ENCODE measurements at regions not wholly inside any gene's neighbourhood (a gene's known extent, or its start where the extent isn't known, plus 50 kb on each side); places are given as distances from the start of the nearest gene placed in this dataset.

DNA sequence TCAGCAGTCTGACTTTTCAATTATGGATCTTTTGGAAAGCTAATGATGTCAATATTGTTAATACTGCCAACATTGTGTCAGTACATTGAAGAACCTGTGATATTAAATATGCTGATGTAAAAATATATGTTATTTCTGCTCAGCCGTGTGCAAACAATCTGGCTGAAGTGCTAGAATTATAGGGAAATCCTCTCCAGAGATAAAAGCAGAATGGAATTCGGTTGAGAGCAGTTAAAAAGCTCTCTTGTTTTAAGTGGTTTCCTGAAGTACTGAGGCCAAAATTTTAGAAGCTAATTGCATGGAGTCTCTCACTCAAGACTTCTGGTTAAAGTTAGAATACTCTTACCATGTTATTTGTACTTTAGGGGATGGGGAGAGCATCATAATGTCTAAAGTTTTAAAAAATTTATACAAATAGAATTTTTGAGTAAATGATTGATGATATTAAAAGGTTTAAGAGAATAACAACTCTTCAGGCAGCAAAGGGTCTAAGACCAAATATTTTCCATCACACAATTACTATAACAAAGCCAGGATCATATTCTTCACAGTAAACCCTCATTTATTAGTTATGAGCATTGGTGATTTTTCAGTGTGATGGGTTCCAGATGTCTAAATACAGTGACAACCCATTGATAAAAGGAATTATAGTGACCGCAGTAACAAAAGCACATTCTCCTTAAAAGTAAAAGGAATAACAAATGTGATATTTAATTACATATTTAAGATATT is 834.2 kb upstream of the CXADR start:
- TF ChIP-seq, protein P1, sequence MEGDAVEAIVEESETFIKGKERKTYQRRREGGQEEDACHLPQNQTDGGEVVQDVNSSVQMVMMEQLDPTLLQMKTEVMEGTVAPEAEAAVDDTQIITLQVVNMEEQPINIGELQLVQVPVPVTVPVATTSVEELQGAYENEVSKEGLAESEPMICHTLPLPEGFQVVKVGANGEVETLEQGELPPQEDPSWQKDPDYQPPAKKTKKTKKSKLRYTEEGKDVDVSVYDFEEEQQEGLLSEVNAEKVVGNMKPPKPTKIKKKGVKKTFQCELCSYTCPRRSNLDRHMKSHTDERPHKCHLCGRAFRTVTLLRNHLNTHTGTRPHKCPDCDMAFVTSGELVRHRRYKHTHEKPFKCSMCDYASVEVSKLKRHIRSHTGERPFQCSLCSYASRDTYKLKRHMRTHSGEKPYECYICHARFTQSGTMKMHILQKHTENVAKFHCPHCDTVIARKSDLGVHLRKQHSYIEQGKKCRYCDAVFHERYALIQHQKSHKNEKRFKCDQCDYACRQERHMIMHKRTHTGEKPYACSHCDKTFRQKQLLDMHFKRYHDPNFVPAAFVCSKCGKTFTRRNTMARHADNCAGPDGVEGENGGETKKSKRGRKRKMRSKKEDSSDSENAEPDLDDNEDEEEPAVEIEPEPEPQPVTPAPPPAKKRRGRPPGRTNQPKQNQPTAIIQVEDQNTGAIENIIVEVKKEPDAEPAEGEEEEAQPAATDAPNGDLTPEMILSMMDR (IDR thresholded peaks at IDR 0.05) = no peak
- TF ChIP-seq POLR2A (IDR thresholded peaks at IDR 0.05) = no peak
